HG03571 (cell line): ENCODE measurements at regions not wholly inside any gene's neighbourhood (a gene's known extent, or its start where the extent isn't known, plus 50 kb on each side); places are given as distances from the start of the nearest gene placed in this dataset.
"Not testable (repeated sequence)": the region's sequence is repeated elsewhere in the genome, so short reads cannot be mapped to it uniquely, and the experiment has no call there.

ENCODE experiments used
- ATAC-seq: cut with Tn5 transposase; IDR thresholded peaks from one replicate; pipeline ENCODE4 v1.9.1; 2021; ENCODE audit not compliant: unreplicated experiment

- ATAC-seq: no peak
Observed at GRCh38 chr2:175872721-175873120, 129.3 kb downstream of the LNPK start.

GRCh38 chr2:175872005-175872348 is 130.1 kb downstream of the LNPK start:
- no peak for ATAC-seq

- no peak for ATAC-seq
Observed at GRCh38 chr2:175871331-175872004, 130.6 kb downstream of the LNPK start.

- no peak for ATAC-seq
Observed at GRCh38 chr2:175865716-175866115, 136.4 kb downstream of the LNPK start.

- no peak for ATAC-seq
Observed at GRCh38 chr2:175864137-175864850, 137.8 kb downstream of the LNPK start.

- ATAC-seq: no peak
Observed at GRCh38 chr2:175861958-175862357, 140.1 kb downstream of the LNPK start.

GRCh38 chr2:175855794-175856453 is 146.1 kb downstream of the LNPK start:
- ATAC-seq: no peak

- ATAC-seq: no peak
Observed at GRCh38 chr2:175855236-175855635, 146.8 kb downstream of the LNPK start.

- no peak for ATAC-seq
Observed at GRCh38 chr2:175854665-175855064, 147.4 kb downstream of the LNPK start.

GRCh38 chr2:175854129-175854528 is 147.9 kb downstream of the LNPK start:
- ATAC-seq: no peak

GRCh38 chr2:175853616-175853890 is 148.5 kb downstream of the LNPK start:
- ATAC-seq: no peak

GRCh38 chr2:175852879-175853615 is 149.0 kb downstream of the LNPK start:
- ATAC-seq: no peak

- ATAC-seq: no peak
Observed at GRCh38 chr2:175847128-175847527, 154.9 kb downstream of the LNPK start.

- no peak for ATAC-seq
Observed at GRCh38 chr2:175844169-175844568, 157.9 kb downstream of the LNPK start.

- ATAC-seq: no peak
Observed at GRCh38 chr2:175843625-175844024, 158.4 kb downstream of the LNPK start.

- no peak for ATAC-seq
Observed at GRCh38 chr2:175842996-175843395, 159.1 kb downstream of the LNPK start.

GRCh38 chr2:175840765-175841164 is 161.3 kb downstream of the LNPK start:
- ATAC-seq: not testable (repeated sequence)

GRCh38 chr2:175840256-175840655 is 161.8 kb downstream of the LNPK start:
- no peak for ATAC-seq

GRCh38 chr2:175838979-175839378 is 163.1 kb downstream of the LNPK start:
- ATAC-seq: no peak

- no peak for ATAC-seq
Observed at GRCh38 chr2:175837046-175837445, 165.0 kb downstream of the LNPK start.

GRCh38 chr2:175836361-175836760 is 165.7 kb downstream of the LNPK start:
- ATAC-seq: no peak

- ATAC-seq: no peak
Observed at GRCh38 chr2:175834477-175834876, 167.6 kb downstream of the LNPK start.
